ENCODE measurements at regions not wholly inside any gene's neighbourhood (a gene's known extent, or its start where the extent isn't known, plus 50 kb on each side); places are given as distances from the start of the nearest gene placed in this dataset.

- WGBS = 87% methylated on average over 2 of the region's 2 CpGs
- intact Hi-C loops (cut with DNase I) = no loop called here
These were observed 121.8 kb upstream of the NTM start for GRCh38 chr11:131248588-131248987.

GRCh38 chr11:131253142-131253655, 117.2 kb upstream of the NTM start:
- no peaks in the 10 kb centered on the region for H3K36me3 ChIP-seq
- TF ChIP-seq POLR2A (IDR thresholded peaks at IDR 0.05) (no peak), POLR2AphosphoS5 (IDR thresholded peaks at IDR 0.05) (no peak), CTCF (IDR thresholded peaks at IDR 0.05) (no peak)
- no peak overlapping the region for H3K27ac ChIP-seq
- no peak for DNase-seq (ENCODE audit: low spot score)
- intact Hi-C loops (cut with DNase I) = no loop called here
- H3K4me3 ChIP-seq = no peak overlapping the region
- 13% methylated on average over 5 of the region's 5 CpGs for WGBS
- no peaks in the 10 kb centered on the region for H3K9me3 ChIP-seq
- H3K4me1 ChIP-seq (replicated peaks) = no peaks in the 10 kb centered on the region
- no peaks in the 10 kb centered on the region for H3K27me3 ChIP-seq (replicated peaks; ENCODE audit: insufficient read depth)

More at GRCh38 chr11:131248588-131248987, 121.8 kb upstream of the NTM start:
- Histone ChIP-seq H3K36me3 (no peaks in the 10 kb centered on the region), H3K27me3 (replicated peaks; ENCODE audit: insufficient read depth) (no peaks in the 10 kb centered on the region), H3K4me3 (no peak overlapping the region), H3K27ac (no peak overlapping the region), H3K4me1 (replicated peaks) (no peaks in the 10 kb centered on the region), H3K9me3 (no peaks in the 10 kb centered on the region)
- no peak for DNase-seq (ENCODE audit: low spot score)
- no peak for TF ChIP-seq POLR2A (IDR thresholded peaks at IDR 0.05)
- no peak for TF ChIP-seq POLR2AphosphoS5 (IDR thresholded peaks at IDR 0.05)
- TF ChIP-seq CTCF (IDR thresholded peaks at IDR 0.05) = no peak

GRCh38 chr11:131253656-131254151, 116.7 kb upstream of the NTM start:
- intact Hi-C loops (cut with DNase I) = no loop called here
- DNase-seq (ENCODE audit: low spot score) = no peak
- 9% methylated on average over 9 of the region's 9 CpGs for WGBS
- Histone ChIP-seq H3K36me3 (no peaks in the 10 kb centered on the region), H3K9me3 (no peaks in the 10 kb centered on the region), H3K4me3 (no peak overlapping the region), H3K27me3 (replicated peaks; ENCODE audit: insufficient read depth) (no peaks in the 10 kb centered on the region), H3K4me1 (replicated peaks) (no peaks in the 10 kb centered on the region), H3K27ac (no peak overlapping the region)
- TF ChIP-seq POLR2AphosphoS5 (IDR thresholded peaks at IDR 0.05) (no peak), CTCF (IDR thresholded peaks at IDR 0.05) (no peak), POLR2A (IDR thresholded peaks at IDR 0.05) (no peak)

- 40% methylated on average over 7 of the region's 7 CpGs for WGBS
- H3K36me3 ChIP-seq = no peaks in the 10 kb centered on the region
- no peak for DNase-seq (ENCODE audit: low spot score)
- H3K4me3 ChIP-seq = no peak overlapping the region
- intact Hi-C loops (cut with DNase I) = no loop called here
- H3K4me1 ChIP-seq (replicated peaks) = no peaks in the 10 kb centered on the region
- no peaks in the 10 kb centered on the region for H3K9me3 ChIP-seq
- no peak for TF ChIP-seq POLR2AphosphoS5 (IDR thresholded peaks at IDR 0.05)
- H3K27ac ChIP-seq = no peak overlapping the region
- H3K27me3 ChIP-seq (replicated peaks; ENCODE audit: insufficient read depth) = no peaks in the 10 kb centered on the region
These were observed 116.2 kb upstream of the NTM start for GRCh38 chr11:131254254-131254653.

- Histone ChIP-seq H3K9me3 (no peaks in the 10 kb centered on the region), H3K36me3 (no peaks in the 10 kb centered on the region), H3K4me1 (replicated peaks) (no peaks in the 10 kb centered on the region), H3K4me3 (no peak overlapping the region), H3K27ac (no peak overlapping the region), H3K27me3 (replicated peaks; ENCODE audit: insufficient read depth) (no peaks in the 10 kb centered on the region)
- TF ChIP-seq POLR2AphosphoS5 (IDR thresholded peaks at IDR 0.05) (no peak), POLR2A (IDR thresholded peaks at IDR 0.05) (no peak), CTCF (IDR thresholded peaks at IDR 0.05) (no peak)
- 58% methylated on average over 5 of the region's 5 CpGs for WGBS
- intact Hi-C loops (cut with DNase I) = no loop called here
- DNase-seq (ENCODE audit: low spot score) = no peak
These were observed 96.2 kb upstream of the NTM start for GRCh38 chr11:131274233-131274632.

Measured in prostate gland (tissue), 2 donors.